HG03064 (cell line): ENCODE measurements at regions not wholly inside any gene's neighbourhood (a gene's known extent, or its start where the extent isn't known, plus 50 kb on each side); places are given as distances from the start of the nearest gene placed in this dataset.
"Not testable (repeated sequence)": the region's sequence is repeated elsewhere in the genome, so short reads cannot be mapped to it uniquely, and the experiment has no call there.

Experiments used
- ATAC-seq: cut with Tn5 transposase; IDR thresholded peaks from one replicate; pipeline ENCODE4 v1.9.1; 2021; ENCODE audit warnings: low read depth; ENCODE audit not compliant: unreplicated experiment

DNA sequence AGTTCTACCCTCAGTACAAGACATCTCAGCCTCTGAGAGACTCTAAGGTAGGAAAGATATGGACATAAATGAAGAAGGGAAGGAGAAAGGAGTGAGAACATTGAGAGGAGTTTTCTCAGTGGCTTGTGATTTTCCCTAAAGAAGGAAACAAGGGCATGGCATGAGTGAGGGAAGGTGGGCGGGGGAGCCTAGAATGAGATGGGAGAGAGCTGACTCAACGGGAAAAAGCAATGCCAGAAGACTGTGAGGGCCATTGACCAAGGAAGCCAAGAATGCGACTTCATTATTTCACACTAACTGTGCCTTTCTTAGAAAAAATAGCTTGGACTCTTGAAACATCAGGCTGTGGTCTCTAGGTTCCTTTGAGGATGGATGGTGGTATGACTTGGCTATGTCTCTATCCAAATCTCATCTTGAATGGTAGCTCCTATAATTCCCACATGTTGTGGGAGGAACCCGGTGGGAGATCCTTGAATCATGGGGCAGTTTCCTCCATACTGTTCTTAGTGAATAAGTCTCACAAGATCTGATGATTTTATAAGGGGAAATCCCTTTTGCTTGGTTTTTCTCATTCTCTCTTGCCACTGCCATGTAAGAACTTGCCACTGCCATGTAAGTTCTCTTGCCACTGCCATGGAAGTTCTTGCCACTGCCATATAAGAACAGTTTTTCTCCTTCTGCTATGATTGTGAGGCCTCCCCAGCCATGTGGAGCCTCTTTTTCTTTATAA lies 279.6 kb downstream of the NUAK1 start:
- ATAC-seq: no peak

DNA sequence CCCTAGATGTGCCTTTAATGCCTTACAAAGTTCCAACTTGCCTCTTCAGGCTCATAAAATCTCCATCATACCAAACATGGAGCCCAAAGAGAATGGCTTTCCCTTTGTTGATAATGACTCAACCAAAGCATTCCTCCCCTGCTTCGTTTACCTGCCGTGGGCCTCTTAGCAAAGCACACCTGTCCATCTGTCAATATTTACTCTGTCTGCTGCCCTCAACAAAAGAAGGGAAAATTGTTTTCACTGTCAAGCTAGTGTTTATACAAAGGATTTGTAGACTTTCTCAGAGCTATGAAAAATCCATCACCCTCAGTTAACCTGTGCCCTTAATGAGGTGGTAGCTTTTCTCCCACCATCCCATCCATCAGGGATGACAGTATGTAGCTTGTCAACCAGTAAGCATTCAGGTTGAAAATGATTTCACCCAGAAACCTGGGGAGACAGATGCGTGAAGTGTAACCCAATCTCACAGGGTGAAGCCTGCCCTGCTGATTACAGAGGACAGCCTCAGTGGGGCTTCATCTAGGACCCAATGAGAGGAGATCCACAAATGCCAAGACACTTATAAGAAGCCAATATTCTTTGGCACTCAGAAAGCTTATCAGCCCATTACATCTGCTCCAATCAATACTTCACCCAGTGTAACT lies 278.1 kb downstream of the NUAK1 start:
- ATAC-seq: no peak

DNA sequence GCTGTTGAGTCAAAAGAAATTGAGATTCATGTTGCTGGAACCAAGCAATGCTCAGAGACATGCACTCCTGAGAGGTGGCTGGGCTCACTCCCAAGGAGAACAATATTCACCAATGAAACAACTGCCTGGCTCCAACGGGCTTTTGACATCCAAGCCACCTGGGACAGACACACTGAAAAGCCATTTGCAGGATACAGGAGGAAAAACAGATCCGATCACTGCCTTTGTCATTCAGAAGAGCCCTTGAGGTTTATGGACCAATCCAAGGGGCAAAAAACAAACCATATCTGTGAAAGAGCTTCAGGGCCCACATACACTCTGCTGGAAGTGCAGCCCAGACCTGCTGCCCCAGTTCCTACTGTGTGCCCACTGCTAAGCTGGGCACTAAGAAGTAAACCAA lies 277.5 kb downstream of the NUAK1 start:
- ATAC-seq: no peak

DNA sequence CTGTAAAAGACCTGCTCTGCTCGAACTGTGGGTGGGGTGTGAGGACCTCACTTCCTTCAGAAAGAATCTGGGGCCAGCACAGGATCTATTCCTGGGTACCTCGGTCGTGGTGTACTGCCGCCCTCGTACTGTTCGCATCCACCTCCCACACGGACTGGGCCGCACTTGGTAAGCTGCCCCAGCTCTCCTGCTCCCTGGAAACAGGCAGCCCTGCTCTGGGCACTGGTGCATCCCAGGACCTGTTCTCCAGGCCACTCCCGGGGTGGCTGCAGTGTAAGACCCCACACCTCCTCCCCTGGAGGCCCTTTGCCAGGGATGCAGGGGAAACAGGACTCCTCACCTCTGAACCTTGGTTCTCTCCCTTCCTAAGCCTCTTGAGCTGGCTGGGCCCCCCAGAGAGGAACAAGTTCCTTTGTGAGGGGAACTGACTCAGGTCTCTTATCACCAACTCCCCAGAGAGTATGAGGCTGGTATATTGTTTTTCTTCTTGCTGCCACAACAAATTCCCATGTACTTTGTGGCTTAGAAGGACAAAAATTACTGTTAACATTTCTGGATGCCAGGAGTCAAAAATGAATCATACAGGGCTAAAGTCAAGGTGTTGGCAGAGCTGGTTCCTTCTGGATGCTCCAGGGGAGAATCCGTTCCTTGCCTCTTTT lies 276.5 kb downstream of the NUAK1 start:
- no peak for ATAC-seq

DNA sequence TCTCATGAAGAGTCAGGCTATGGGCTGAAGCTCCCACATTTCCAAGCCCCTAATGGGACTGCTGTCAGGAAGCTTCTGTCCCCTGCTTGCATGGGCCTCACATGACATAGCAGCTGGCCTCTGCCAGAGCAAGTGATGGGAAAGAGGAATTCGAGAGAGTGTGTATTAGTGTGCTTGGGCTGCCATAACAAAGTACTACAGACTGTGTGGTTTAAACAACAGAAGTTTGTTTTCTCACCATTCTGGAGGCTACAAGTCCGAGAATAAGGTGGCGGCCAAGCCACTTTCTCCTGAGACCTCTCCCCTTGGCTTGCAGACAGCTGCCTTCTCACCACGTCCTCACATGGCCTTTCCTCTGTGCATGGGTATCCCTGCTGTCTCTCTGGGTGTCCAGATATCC lies 274.4 kb downstream of the NUAK1 start:
- ATAC-seq: no peak

DNA sequence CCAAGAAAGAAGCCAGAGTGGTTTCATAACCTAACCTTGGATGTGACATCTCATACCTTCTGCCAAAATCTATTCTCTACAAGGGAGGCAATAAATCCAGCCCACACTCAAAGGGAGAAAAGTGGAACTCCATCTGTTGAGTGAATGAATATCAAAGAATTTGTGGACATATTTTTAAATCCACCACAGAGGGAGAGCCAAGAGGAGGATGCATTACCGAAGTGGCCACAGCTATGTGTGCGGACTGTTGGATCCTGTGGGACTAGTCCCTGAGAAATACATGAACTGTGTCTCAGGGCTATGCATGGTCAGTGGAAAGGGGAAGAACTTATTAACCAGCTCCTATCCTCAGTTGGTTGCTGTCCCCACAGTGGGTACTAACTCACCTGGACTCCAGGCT lies 273.9 kb downstream of the NUAK1 start:
- ATAC-seq: no peak

DNA sequence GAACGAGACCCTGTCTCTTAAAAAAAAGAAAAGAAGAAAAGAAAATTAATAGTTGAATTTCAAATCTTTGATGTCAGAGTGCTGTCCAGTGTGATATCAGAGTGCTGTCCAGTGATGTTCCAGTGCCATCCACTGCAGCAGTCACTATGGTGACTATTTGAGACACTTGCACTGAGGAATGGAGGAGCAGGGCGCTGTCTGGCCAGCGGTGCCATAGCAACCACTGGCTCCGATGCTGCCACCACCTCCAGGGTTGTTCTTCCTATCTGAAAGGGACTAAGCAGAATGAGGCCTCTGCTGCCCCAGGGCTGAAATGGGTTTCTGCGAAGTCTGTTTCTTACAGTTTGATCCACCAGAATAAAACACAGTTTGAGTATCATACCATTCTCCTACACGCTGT lies 272.9 kb downstream of the NUAK1 start:
- no peak for ATAC-seq

DNA sequence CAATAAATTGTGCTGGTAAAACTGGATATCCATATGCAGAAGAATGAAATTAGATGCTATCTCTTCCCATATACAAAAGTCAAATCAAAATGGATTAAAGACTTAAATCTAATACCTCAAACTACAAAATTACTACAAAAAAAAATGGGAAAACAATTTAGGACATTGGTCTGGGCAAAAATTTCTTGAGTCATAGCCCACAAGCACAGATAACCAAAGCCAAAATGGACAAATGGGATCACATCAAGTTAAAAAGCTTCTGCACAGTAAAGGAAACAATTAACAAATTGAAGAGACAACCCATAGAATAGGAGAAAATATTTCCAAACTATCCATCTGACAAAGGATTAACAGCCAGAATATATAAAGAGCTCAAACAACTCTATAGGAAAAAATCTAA lies 264.6 kb downstream of the NUAK1 start:
- ATAC-seq: no peak

DNA sequence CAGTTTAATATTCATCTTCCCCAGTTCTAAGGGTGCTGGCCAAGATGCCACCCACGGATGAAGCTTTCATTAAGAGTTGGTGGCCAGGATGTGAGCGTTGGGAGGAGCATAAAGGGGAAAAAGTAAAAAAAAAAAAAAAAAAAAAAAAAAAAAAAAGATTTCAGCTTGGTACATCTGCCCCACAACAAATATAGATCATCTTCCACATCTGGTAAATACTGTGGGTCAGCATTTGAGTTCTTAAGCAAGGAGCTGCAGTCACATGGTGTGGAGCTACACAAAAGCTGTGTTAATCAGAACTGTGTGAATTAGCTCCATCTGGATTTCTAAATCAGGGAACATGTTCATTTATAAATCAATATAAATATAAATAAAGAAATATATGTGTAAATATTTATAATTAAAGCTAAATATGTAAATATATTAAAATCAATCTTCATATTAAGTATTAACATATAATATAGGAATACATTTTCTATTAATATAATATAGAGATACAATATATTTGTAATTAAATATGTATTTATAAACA lies 262.3 kb downstream of the NUAK1 start:
- no peak for ATAC-seq

DNA sequence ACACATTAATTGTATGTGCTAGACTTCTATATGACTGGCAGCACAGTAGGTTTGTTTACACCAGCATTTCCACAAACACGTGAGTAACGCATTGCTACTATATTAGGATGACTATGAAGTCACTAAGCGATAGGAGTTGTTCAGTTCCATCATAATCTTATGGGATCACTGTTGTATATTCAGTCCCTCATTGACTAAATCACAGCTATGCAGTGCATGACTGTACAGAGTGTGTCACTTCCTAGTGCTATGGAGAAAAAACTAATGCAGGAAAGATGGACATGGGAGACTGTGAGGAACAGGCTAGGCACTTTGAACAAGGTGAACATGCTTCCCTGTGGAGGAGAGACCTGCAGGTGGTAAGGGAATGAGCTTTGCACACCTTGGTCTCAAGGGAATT lies 259.8 kb downstream of the NUAK1 start:
- ATAC-seq: no peak

DNA sequence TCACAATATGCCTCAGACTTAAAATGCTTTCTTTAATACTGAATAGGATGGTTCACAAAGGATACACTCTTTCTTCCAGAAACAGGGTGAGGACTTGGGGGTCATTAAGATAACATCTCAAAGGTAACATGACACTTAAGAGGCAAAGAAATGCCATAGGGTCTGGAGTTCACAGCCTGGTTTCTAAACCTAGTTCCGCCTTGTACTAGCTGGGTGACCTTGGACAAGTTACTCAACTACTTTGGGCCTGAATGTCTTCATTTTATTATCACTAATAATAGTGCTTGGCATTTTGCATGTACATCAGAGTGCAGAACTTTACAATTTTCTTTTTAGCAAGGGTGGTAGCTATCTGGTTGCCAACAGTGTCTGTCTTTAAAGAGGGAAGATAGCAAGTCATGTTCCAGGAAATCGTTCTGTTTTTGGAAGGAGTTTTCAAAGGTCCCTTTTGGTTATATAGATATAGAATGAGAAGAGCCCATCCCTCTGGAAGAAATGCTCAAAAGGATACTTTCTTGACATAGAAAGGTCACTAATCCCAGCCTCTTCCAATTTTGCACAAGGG lies 257.8 kb downstream of the NUAK1 start:
- no peak for ATAC-seq

DNA sequence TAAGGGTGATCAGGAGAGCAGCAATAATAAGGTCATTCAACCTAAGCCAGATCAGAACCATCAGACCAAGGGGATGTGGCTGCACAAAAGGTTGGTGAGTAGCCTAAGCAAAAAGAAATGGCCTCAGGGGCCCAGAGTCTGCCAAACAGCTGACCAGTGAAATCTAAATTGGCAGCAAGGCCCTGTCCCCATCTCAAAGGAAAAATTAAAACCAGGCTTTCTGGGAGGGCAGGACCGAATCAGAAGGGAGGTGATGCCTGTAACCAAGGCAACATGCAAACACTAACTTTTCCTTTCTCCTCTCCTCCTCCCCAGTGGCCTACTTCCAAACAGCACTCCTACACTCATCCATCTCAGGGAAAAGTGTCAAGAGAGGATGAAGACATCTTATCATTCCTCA lies 256.4 kb downstream of the NUAK1 start:
- no peak for ATAC-seq

DNA sequence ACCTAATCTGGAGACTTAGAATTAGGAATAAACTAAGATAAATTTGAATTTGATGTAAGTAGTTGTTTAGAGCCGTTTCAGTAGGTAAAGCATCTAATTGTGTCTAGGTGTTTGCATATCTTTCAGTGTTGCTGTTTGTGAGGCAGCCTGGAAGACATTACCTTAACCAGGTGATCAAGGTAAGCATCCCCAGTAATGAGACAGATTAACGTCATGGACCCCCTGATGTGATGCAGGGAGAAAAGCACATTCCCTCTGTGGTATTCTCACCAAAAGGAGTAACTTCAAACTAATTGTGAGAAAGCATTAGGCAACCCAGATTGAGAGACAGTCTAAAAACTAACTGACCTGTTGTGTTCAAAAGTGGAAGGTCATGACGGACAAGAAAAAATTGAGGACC lies 251.6 kb downstream of the NUAK1 start:
- ATAC-seq: no peak

DNA sequence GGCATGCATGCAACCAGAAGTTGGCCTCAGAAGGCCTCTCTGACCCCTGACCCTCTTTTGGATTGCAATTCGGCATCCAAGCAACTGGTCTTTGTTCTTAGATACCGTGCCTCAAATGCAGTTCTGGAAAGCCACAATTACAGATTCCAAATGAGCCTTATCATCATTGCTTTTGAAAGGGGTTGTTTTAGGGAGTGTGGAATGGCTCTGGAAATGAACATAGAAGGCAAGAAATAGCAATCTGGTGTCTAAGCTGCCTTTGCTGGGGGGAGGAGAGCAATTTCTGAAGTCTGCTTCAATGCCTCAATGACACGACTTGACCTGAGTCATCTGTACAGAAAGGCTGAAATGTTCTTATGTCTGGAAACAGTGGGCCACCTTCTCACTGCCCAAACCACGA lies 250.1 kb downstream of the NUAK1 start:
- ATAC-seq: no peak

DNA sequence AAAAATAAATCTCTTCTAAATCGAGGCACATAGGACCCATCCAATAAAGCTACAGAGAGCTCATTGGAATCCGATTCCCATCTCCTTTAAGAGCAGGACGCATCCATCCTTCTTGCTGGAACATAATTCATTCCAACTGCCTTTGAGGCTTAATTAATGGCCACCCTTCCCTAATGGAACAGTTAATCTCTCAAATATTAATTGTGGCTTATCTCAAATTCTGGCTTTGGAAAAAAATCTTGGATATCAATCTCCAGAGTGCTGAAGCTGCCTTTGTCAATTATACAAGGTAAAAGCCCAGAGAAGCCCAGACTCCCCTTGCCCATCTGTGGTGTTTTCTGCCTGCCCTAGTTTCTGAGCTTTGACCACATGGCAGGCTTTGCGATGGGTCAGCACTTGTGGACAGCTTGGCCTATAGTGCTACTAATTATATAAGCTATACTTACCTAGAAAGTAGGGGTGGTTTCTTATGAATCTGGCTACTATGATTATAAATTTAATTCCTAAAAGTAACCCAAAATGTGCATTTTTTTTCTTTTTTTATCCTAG lies 246.3 kb downstream of the NUAK1 start:
- ATAC-seq: no peak

DNA sequence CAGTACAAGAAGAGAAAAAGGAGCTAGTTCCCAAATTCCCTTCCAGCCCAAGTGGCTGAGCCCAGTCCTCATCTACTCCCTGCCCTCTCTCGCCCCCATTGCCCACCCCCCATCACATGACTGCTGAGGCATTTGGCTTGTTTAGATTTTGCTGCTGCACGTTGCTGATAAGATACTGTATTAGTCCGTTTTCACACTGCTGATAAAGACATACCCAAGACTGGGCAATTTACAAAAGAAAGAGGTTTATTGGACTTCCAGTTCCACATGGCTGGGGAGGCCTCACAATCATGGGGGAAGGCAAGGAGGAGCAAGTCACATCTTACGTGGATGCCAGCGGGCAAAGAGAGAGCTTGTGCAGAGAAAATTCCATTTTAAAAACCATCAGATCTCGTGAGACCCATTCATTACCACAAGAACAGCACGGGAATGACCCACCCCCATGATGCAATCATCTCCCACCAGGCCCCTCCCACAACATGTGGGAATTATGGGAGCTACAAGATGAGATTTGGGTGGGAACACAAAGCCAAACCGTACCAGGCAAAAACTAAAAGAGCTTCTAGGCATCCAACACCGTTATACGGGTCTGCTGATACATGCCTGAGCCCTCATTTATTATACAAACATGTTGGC lies 243.4 kb downstream of the NUAK1 start:
- not testable (repeated sequence) for ATAC-seq

DNA sequence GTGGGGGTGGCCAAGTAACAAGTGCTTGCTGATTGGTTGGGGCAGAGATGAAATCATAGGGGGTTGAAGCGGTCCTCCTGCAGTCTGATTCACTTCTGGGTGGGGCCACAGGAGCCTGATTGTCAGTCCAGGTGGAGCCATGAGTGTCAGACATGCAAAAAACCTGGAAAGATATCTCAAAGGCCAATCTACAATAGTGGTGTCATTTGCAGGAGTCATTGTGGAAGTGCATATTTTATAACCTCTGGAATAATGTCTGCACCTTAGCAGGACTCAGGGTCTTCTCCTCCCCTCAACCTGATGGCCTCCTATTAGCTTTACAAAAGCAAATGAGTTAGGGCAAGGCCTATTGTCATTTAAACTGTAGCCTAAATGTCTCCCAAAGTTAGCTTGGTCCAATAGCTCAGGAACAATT lies 241.4 kb downstream of the NUAK1 start:
- ATAC-seq: no peak

DNA sequence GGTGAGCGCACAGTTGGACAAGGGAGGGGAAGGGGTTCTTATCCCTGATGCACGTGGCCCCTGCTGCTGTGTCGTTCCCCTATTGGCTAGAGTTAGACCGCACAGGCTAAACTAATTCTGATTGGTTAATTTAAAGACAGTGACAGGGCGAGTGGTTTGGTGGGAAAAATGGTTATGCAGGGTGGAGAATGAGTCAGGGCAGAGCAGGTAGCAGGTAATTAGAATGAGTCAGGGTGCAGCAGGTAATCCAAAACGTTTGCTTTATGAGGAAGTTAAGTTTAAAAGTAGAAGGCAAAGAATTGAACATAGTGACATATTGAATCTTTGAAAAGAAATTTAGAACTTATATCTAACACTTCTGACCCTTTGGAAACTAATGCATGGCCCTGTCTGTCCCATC lies 240.5 kb downstream of the NUAK1 start:
- not testable (repeated sequence) for ATAC-seq

DNA sequence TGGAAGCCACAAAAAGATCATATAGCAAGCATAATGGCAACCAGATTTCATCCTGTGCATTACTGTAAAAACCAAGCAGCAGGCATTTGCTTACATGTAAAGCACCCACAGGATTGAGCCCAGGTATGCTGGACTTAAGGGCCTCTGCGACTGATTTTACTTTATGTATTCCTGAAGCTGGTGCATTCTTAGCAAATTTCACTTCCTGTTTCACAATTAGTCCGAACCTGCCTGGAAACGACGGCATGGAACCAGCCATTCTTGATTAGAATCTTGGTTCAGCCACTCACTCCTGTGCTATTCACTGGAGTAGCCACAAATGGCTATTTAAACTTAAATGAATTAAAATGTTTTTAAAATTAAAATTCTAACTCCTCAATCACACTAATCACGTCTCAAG lies 239.2 kb downstream of the NUAK1 start:
- no peak for ATAC-seq

DNA sequence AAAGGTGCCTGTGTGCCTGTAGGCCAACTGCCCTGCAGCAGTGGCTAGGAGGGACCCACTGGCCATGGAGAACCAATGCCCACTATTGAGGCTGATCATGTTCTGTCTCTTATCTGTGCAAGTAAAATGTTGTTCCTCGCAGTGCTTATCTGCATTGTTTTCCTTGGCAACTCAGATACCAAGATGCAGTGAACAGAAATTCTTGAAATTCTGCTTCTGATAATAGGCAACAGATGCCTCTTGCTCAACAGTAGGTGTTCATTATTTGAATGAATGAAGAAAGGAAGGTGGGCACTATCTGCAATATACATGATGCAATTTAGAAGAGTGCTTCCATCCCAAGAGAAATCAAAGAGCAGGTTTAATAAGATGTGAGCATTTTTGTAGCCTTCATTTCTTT lies 232.2 kb downstream of the NUAK1 start:
- no peak for ATAC-seq

DNA sequence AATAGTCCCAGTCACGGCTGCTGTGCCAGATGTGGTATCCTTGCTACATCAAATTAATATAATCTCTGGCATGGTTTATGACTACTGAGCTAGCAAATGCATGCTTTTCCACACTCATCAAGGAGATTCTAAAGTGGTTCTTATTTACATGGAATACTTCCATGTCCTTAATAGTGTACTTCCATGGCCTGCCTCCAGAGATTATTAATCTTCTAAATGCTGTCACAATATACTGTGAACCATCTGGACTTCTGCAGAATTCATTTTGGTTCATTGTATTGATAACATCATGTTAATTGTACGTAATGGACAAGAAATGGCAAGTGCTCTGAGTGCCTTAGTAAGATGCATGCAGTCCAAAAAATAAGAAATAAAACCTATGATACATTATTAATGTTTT lies 230.8 kb downstream of the NUAK1 start:
- no peak for ATAC-seq
